WTC11 (cell line): ENCODE measurements at regions not wholly inside any gene's neighbourhood (a gene's known extent, or its start where the extent isn't known, plus 50 kb on each side); places are given as distances from the start of the nearest gene placed in this dataset.

ENCODE experiments used
- ATAC-seq: fragments of 200-7000 bp; cut with Tn5 transposase; 2 replicates; pipeline ENCODE4 v1.10.0; 2021; ENCODE audit warnings: mild to moderate bottlenecking, moderate library complexity
- CTCF ChIA-PET: fragments of 300-600 bp; sonication (Branson Sonifier 250); formaldehyde crosslinking; loops from one replicate; lab custom pipeline; 2021; ENCODE audit warnings: antibody characterized with exemption; lab: Charles Lee
- POLR2A ChIA-PET: fragments of 350-600 bp; sonication (Branson Sonifier 250); formaldehyde crosslinking; loops from one replicate; lab custom pipeline; 2021; ENCODE audit warnings: antibody characterized with exemption; lab: Charles Lee
- DNase-seq: peaks from one replicate; pipeline ENCODE4 v3.0.0; 2021; ENCODE audit warnings: low spot score
- H3K27ac Mint-ChIP-seq: 2 replicates; pipeline ENCODE4 v1.8.0; 2021; ENCODE audit warnings: mixed read lengths
- H3K27me3 Mint-ChIP-seq: 2 replicates; pipeline ENCODE4 v1.8.0; 2021; ENCODE audit warnings: low read depth, mild to moderate bottlenecking, moderate library complexity, mixed read lengths
- H3K36me3 Mint-ChIP-seq: 2 replicates; pipeline ENCODE4 v1.8.0; 2021; ENCODE audit warnings: mixed read lengths
- H3K4me1 Mint-ChIP-seq: 2 replicates; pipeline ENCODE4 v1.8.0; 2022; ENCODE audit warnings: mixed read lengths
- H3K4me3 Mint-ChIP-seq: 2 replicates; pipeline ENCODE4 v1.8.0; 2021; ENCODE audit warnings: mild to moderate bottlenecking, moderate library complexity, mixed read lengths
- H3K9me3 Mint-ChIP-seq: 2 replicates; pipeline ENCODE4 v1.8.0; 2021; ENCODE audit warnings: mixed read lengths
- ATF1 ChIP-seq: sonication (generic); formaldehyde crosslinking; IDR thresholded peaks from 2 replicates; pipeline ENCODE4 v1.8.1; 2023; ENCODE audit warnings: mild to moderate bottlenecking, moderate library complexity, missing genetic modification reagents
- FOXJ3 ChIP-seq: sonication (generic); formaldehyde crosslinking; IDR thresholded peaks from 2 replicates; pipeline ENCODE4 v1.9.0; 2021; ENCODE audit warnings: missing genetic modification reagents, mild to moderate bottlenecking, borderline replicate concordance
- NR3C1 ChIP-seq: sonication (generic); formaldehyde crosslinking; conservative IDR thresholded peaks from 2 replicates; pipeline ENCODE4 v1.8.1; 2023; ENCODE audit warnings: low read depth, mild to moderate bottlenecking, missing genetic modification reagents
- PRRX2 ChIP-seq: fragments of 250-450 bp; sonication (Bioruptor Pico); IDR thresholded peaks from 2 replicates; pipeline ENCODE4 v1.8.0; 2021; ENCODE audit warnings: mild to moderate bottlenecking
- SOX15 ChIP-seq: fragments of 250-450 bp; sonication (Bioruptor Pico); IDR thresholded peaks from 2 replicates; pipeline ENCODE4 v1.9.0; 2021; ENCODE audit warnings: mild to moderate bottlenecking
- ZBTB21 ChIP-seq: sonication (generic); formaldehyde crosslinking; IDR thresholded peaks from 2 replicates; pipeline ENCODE4 v1.8.1; 2023; ENCODE audit warnings: mild to moderate bottlenecking, missing genetic modification reagents, borderline replicate concordance
- ZNF138 ChIP-seq: sonication (generic); formaldehyde crosslinking; conservative IDR thresholded peaks from 2 replicates; pipeline ENCODE4 v1.8.1; 2022; ENCODE audit warnings: mild to moderate bottlenecking, moderate library complexity, missing genetic modification reagents
- ZNF416 ChIP-seq: fragments of 250-450 bp; sonication (Bioruptor Pico); IDR thresholded peaks from 2 replicates; pipeline ENCODE4 v1.9.0; 2021; ENCODE audit warnings: mild to moderate bottlenecking, inconsistent platforms
- TF ChIP-seq, protein P1 (sequence below): sonication (generic); formaldehyde crosslinking; IDR thresholded peaks from 2 replicates; pipeline ENCODE4 v1.8.1; 2022; ENCODE audit warnings: mild to moderate bottlenecking, missing genetic modification reagents, moderate library complexity, borderline replicate concordance
- TF ChIP-seq, protein P2 (sequence below): sonication (generic); formaldehyde crosslinking; IDR thresholded peaks from 2 replicates; pipeline ENCODE4 v1.8.0; 2022; ENCODE audit warnings: mild to moderate bottlenecking, missing genetic modification reagents
- TF ChIP-seq, protein P3 (sequence below): sonication (generic); formaldehyde crosslinking; IDR thresholded peaks from 2 replicates; pipeline ENCODE4 v1.8.1; 2023; ENCODE audit warnings: mild to moderate bottlenecking, missing genetic modification reagents, moderate library complexity
- TF ChIP-seq, protein P4 (sequence below): sonication (generic); formaldehyde crosslinking; IDR thresholded peaks from 2 replicates; pipeline ENCODE4 v1.8.1; 2023; ENCODE audit warnings: mild to moderate bottlenecking, missing genetic modification reagents, borderline replicate concordance
- TF ChIP-seq, protein P5 (sequence below): sonication (generic); formaldehyde crosslinking; IDR thresholded peaks from 2 replicates; pipeline ENCODE4 v1.8.0; 2022; ENCODE audit warnings: mild to moderate bottlenecking, missing genetic modification reagents
- TF ChIP-seq, protein P6 (sequence below): fragments of 200-600 bp; IDR thresholded peaks from 2 replicates; pipeline ENCODE4 v1.8.0; 2022; ENCODE audit warnings: antibody characterized with exemption
- TF ChIP-seq, protein P7 (sequence below): sonication (generic); formaldehyde crosslinking; IDR thresholded peaks from 2 replicates; pipeline ENCODE4 v1.8.1; 2023; ENCODE audit warnings: mild to moderate bottlenecking, missing genetic modification reagents
- TF ChIP-seq, protein P8 (sequence below): sonication (generic); formaldehyde crosslinking; conservative IDR thresholded peaks from 2 replicates; pipeline ENCODE4 v1.8.1; 2022; ENCODE audit warnings: mild to moderate bottlenecking, missing genetic modification reagents

DNA sequence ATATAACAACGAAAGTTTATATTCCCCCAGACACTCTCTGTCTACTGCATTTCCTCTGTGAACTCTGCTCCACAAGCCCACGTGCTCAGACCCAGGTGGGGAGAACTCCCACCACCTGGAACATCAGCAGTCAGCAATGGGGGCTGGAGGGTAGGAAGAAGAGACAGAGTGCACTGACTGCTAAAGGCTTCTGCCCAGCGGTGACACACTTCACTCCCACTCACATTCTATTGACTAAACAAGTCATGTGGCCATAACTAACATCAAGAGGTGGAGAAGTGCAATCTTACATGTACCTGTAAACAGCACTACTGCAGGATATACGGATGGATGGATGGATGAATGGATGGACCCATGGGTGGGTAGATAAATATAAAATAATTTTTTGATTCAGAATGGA, 122.2 kb downstream of the MPP7 start (continued):
- TF ChIP-seq, protein P1, sequence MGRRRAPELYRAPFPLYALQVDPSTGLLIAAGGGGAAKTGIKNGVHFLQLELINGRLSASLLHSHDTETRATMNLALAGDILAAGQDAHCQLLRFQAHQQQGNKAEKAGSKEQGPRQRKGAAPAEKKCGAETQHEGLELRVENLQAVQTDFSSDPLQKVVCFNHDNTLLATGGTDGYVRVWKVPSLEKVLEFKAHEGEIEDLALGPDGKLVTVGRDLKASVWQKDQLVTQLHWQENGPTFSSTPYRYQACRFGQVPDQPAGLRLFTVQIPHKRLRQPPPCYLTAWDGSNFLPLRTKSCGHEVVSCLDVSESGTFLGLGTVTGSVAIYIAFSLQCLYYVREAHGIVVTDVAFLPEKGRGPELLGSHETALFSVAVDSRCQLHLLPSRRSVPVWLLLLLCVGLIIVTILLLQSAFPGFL (CRISPR knock-in tag) = no peak
- TF ChIP-seq, protein P2, sequence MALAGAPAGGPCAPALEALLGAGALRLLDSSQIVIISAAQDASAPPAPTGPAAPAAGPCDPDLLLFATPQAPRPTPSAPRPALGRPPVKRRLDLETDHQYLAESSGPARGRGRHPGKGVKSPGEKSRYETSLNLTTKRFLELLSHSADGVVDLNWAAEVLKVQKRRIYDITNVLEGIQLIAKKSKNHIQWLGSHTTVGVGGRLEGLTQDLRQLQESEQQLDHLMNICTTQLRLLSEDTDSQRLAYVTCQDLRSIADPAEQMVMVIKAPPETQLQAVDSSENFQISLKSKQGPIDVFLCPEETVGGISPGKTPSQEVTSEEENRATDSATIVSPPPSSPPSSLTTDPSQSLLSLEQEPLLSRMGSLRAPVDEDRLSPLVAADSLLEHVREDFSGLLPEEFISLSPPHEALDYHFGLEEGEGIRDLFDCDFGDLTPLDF (CRISPR knock-in tag) = no peak
- TF ChIP-seq ATF1 (CRISPR knock-in tag) = no peak
- TF ChIP-seq, protein P3, sequence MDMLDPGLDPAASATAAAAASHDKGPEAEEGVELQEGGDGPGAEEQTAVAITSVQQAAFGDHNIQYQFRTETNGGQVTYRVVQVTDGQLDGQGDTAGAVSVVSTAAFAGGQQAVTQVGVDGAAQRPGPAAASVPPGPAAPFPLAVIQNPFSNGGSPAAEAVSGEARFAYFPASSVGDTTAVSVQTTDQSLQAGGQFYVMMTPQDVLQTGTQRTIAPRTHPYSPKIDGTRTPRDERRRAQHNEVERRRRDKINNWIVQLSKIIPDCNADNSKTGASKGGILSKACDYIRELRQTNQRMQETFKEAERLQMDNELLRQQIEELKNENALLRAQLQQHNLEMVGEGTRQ = no peak
- TF ChIP-seq NR3C1 = no peak
- TF ChIP-seq, protein P4, sequence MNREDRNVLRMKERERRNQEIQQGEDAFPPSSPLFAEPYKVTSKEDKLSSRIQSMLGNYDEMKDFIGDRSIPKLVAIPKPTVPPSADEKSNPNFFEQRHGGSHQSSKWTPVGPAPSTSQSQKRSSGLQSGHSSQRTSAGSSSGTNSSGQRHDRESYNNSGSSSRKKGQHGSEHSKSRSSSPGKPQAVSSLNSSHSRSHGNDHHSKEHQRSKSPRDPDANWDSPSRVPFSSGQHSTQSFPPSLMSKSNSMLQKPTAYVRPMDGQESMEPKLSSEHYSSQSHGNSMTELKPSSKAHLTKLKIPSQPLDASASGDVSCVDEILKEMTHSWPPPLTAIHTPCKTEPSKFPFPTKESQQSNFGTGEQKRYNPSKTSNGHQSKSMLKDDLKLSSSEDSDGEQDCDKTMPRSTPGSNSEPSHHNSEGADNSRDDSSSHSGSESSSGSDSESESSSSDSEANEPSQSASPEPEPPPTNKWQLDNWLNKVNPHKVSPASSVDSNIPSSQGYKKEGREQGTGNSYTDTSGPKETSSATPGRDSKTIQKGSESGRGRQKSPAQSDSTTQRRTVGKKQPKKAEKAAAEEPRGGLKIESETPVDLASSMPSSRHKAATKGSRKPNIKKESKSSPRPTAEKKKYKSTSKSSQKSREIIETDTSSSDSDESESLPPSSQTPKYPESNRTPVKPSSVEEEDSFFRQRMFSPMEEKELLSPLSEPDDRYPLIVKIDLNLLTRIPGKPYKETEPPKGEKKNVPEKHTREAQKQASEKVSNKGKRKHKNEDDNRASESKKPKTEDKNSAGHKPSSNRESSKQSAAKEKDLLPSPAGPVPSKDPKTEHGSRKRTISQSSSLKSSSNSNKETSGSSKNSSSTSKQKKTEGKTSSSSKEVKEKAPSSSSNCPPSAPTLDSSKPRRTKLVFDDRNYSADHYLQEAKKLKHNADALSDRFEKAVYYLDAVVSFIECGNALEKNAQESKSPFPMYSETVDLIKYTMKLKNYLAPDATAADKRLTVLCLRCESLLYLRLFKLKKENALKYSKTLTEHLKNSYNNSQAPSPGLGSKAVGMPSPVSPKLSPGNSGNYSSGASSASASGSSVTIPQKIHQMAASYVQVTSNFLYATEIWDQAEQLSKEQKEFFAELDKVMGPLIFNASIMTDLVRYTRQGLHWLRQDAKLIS (CRISPR knock-in tag) = no peak
- TF ChIP-seq FOXJ3 (CRISPR knock-in tag) = no peak
- TF ChIP-seq, all 79 proteins: peak for 0

DNA sequence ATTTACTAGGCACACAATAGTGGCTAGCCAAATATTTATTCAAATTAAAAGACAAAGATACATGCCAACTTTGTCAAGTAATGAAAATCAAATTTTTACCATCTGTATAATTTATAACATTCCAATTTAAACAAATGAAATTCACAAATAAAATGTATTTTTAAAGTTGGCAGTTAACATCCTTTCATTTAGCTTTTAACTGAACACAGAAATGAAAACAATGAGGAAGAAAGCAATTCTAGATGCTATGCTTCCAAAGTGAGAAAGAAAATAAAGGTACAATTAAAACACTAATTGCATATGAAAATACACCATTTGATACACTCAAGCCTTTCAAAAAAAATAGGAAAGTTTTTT, 123.1 kb downstream of the MPP7 start:
- POLR2A ChIA-PET = no interaction called here

More for the DNA sequence above, 123.1 kb downstream of the MPP7 start:
- Mint-ChIP-seq H3K27ac (no peak overlapping the region), H3K4me3 (no peak overlapping the region), H3K36me3 (no peaks in the 10 kb centered on the region), H3K27me3 (no peaks in the 10 kb centered on the region), H3K9me3 (no peaks in the 10 kb centered on the region), H3K4me1 (peaks cover 4% of the 10 kb centered on the region)
- ATAC-seq (no peak), DNase-seq (no peak)
- CTCF ChIA-PET = interaction anchor here (0.6 to 1.6 kb wide), 21 partner anchors 10 to 457 kb away, joined by 3 to 14 read pairs (median 3); partner anchors contain the start of gene MPP7
- TF ChIP-seq, protein P5, sequence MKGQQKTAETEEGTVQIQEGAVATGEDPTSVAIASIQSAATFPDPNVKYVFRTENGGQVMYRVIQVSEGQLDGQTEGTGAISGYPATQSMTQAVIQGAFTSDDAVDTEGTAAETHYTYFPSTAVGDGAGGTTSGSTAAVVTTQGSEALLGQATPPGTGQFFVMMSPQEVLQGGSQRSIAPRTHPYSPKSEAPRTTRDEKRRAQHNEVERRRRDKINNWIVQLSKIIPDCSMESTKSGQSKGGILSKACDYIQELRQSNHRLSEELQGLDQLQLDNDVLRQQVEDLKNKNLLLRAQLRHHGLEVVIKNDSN (CRISPR knock-in tag) = no peak
- TF ChIP-seq, protein P6, sequence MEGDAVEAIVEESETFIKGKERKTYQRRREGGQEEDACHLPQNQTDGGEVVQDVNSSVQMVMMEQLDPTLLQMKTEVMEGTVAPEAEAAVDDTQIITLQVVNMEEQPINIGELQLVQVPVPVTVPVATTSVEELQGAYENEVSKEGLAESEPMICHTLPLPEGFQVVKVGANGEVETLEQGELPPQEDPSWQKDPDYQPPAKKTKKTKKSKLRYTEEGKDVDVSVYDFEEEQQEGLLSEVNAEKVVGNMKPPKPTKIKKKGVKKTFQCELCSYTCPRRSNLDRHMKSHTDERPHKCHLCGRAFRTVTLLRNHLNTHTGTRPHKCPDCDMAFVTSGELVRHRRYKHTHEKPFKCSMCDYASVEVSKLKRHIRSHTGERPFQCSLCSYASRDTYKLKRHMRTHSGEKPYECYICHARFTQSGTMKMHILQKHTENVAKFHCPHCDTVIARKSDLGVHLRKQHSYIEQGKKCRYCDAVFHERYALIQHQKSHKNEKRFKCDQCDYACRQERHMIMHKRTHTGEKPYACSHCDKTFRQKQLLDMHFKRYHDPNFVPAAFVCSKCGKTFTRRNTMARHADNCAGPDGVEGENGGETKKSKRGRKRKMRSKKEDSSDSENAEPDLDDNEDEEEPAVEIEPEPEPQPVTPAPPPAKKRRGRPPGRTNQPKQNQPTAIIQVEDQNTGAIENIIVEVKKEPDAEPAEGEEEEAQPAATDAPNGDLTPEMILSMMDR = no peak; the same call in none of the 2 replicates
- TF ChIP-seq SOX15 (CRISPR knock-in tag) (no peak), ZNF138 (CRISPR knock-in tag) (no peak), PRRX2 (no peak), ZBTB21 (CRISPR knock-in tag) (no peak), ZNF416 (no peak)
- TF ChIP-seq, protein P7, sequence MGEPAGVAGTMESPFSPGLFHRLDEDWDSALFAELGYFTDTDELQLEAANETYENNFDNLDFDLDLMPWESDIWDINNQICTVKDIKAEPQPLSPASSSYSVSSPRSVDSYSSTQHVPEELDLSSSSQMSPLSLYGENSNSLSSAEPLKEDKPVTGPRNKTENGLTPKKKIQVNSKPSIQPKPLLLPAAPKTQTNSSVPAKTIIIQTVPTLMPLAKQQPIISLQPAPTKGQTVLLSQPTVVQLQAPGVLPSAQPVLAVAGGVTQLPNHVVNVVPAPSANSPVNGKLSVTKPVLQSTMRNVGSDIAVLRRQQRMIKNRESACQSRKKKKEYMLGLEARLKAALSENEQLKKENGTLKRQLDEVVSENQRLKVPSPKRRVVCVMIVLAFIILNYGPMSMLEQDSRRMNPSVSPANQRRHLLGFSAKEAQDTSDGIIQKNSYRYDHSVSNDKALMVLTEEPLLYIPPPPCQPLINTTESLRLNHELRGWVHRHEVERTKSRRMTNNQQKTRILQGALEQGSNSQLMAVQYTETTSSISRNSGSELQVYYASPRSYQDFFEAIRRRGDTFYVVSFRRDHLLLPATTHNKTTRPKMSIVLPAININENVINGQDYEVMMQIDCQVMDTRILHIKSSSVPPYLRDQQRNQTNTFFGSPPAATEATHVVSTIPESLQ (CRISPR knock-in tag) = no peak
- TF ChIP-seq, protein P8, sequence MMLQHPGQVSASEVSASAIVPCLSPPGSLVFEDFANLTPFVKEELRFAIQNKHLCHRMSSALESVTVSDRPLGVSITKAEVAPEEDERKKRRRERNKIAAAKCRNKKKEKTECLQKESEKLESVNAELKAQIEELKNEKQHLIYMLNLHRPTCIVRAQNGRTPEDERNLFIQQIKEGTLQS (CRISPR knock-in tag) = no peak
